ENCODE measurements at regions not wholly inside any gene's neighbourhood (a gene's known extent, or its start where the extent isn't known, plus 50 kb on each side); places are given as distances from the start of the nearest gene placed in this dataset.

GRCh38 chr10:75294518-75294865 is 58.7 kb upstream of the COMTD1 start:
- no peak for DNase-seq (ENCODE audit: low spot score)

- no peak for DNase-seq (ENCODE audit: low spot score)
These were observed 58.3 kb upstream of the COMTD1 start for GRCh38 chr10:75294031-75294437.

- no peak for DNase-seq (ENCODE audit: low spot score)
These were observed 57.7 kb upstream of the COMTD1 start for GRCh38 chr10:75293446-75293820.

GRCh38 chr10:75292794-75293445 is 57.2 kb upstream of the COMTD1 start:
- no peak for DNase-seq (ENCODE audit: low spot score)

- no peak for DNase-seq (ENCODE audit: low spot score)
These were observed 56.0 kb upstream of the COMTD1 start for GRCh38 chr10:75291805-75292204.

- DNase-seq (ENCODE audit: low spot score): no peak
These were observed 52.5 kb upstream of the COMTD1 start for GRCh38 chr10:75288140-75288711.

- no peak for DNase-seq (ENCODE audit: low spot score)
These were observed 51.9 kb upstream of the COMTD1 start for GRCh38 chr10:75287697-75288096.

- no peak for DNase-seq (ENCODE audit: low spot score)
These were observed 51.1 kb upstream of the COMTD1 start for GRCh38 chr10:75286901-75287300.
